ENCODE measurements at regions not wholly inside any gene's neighbourhood (a gene's known extent, or its start where the extent isn't known, plus 50 kb on each side); places are given as distances from the start of the nearest gene placed in this dataset.

GRCh38 chr4:108359130-108359985 lies 190.6 kb upstream of the LEF1 start:
- no peaks in the 10 kb centered on the region for H3K9me3 ChIP-seq
- no peak overlapping the region for H3K27ac ChIP-seq
- no peaks in the 10 kb centered on the region for H3K36me3 ChIP-seq
- no peak overlapping the region for H3K4me3 ChIP-seq
- no peaks in the 10 kb centered on the region for H3K4me1 ChIP-seq
- TF ChIP-seq POLR2A (IDR thresholded peaks at IDR 0.05): no peak
- TF ChIP-seq CTCF (IDR thresholded peaks at IDR 0.05): no peak
- H3K27me3 ChIP-seq: no peaks in the 10 kb centered on the region
- peak in 1 of 3 donors; percentile 38 for DNase-seq

DNA sequence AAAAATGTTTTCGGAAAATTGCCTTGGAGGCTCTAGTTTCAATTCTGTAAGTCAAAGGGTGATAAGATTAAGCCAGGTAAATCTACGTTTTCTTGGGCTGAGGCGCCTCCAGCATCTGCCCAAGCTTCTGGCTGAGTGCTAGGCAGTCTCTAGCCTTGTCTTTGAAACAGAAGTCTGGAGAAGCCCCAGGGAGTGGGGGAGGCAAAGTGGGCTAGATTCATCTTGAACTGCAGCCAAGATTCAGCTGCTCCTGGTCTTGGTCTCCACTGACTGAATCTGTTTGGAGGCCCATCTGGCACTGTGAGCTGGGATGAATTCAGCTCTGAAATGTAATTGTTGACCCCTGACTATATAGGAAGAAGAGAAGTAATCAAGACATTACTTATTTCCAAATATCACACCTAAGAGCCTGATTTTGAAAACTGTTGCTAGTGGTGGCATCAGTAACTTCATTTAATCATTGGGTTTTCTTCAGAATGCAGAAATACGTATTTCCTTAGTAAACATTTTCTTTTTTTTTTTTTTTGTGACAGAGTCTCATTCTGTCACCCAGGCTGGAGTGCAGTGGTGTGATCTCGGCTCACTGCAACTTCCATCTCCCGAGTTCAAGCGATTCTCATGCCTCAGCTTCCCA lies 187.3 kb upstream of the LEF1 start:
- no peak for TF ChIP-seq CTCF (IDR thresholded peaks at IDR 0.05)
- no peak for TF ChIP-seq POLR2A (IDR thresholded peaks at IDR 0.05)
- H3K36me3 ChIP-seq: no peaks in the 10 kb centered on the region
- no peak for DNase-seq
- no peaks in the 10 kb centered on the region for H3K9me3 ChIP-seq
- no peak overlapping the region for H3K4me3 ChIP-seq
- H3K4me1 ChIP-seq: peaks cover 0 to 15% (median 0%) of the 10 kb centered on the region in 4 donors
- H3K27ac ChIP-seq: peak overlapping the region in 1 of 4 donors; percentile 51
- H3K27me3 ChIP-seq: no peaks in the 10 kb centered on the region

GRCh38 chr4:108355186-108355901 lies 186.6 kb upstream of the LEF1 start:
- Histone ChIP-seq H3K4me1 (peaks cover 0 to 15% (median 0%) of the 10 kb centered on the region in 4 donors), H3K4me3 (no peak overlapping the region), H3K9me3 (no peaks in the 10 kb centered on the region), H3K27ac (peak overlapping the region in 1 of 4 donors; percentile 35), H3K27me3 (no peaks in the 10 kb centered on the region), H3K36me3 (no peaks in the 10 kb centered on the region)
- TF ChIP-seq CTCF (IDR thresholded peaks at IDR 0.05) (no peak), POLR2A (IDR thresholded peaks at IDR 0.05) (no peak)
- DNase-seq: no peak

GRCh38 chr4:108352664-108353308 lies 184.1 kb upstream of the LEF1 start:
- DNase-seq: no peak
- Histone ChIP-seq H3K4me3 (no peak overlapping the region), H3K4me1 (peaks cover 0 to 15% (median 0%) of the 10 kb centered on the region in 4 donors), H3K27me3 (no peaks in the 10 kb centered on the region), H3K27ac (no peak overlapping the region), H3K9me3 (no peaks in the 10 kb centered on the region), H3K36me3 (no peaks in the 10 kb centered on the region)
- TF ChIP-seq CTCF (IDR thresholded peaks at IDR 0.05): no peak
- no peak for TF ChIP-seq POLR2A (IDR thresholded peaks at IDR 0.05)

DNA sequence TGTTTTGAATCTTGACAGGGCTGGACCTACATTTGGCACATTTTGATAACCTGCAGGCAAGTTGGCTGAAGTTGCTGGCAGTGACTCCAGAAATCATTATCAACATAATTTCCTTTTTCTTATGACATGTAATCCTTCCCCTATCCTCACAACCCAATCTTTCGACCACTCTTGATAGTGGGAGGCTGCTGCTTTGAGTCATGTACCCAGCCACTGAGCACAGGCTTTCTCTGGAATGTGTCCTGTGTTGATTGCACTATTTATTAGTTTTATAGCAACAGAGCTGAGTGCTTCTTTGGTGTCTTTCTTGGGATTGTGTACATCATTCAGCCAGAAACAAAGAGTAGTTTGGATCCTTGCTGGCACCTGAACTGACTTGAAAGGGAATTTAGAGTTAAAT lies 183.1 kb upstream of the LEF1 start:
- no peak overlapping the region for H3K4me3 ChIP-seq
- H3K9me3 ChIP-seq: no peaks in the 10 kb centered on the region
- TF ChIP-seq CTCF (IDR thresholded peaks at IDR 0.05): no peak
- TF ChIP-seq POLR2A (IDR thresholded peaks at IDR 0.05): no peak
- H3K27me3 ChIP-seq: no peaks in the 10 kb centered on the region
- no peak for DNase-seq
- no peak overlapping the region for H3K27ac ChIP-seq
- H3K36me3 ChIP-seq: no peaks in the 10 kb centered on the region
- H3K4me1 ChIP-seq: peaks cover 0 to 15% (median 0%) of the 10 kb centered on the region in 4 donors
